Cardiac fibroblast (primary cell): ENCODE measurements at regions not wholly inside any gene's neighbourhood (a gene's known extent, or its start where the extent isn't known, plus 50 kb on each side); places are given as distances from the start of the nearest gene placed in this dataset.

ENCODE experiments used
- DNase-seq, 2 donors: peaks; one replicate each; pipeline versions ENCODE4 v3.0.0 to v3.0.0-alpha.2; 2010; ENCODE audit warnings: low read depth in 2 of 2
- H3K4me3 ChIP-seq, 2 donors: replicated peaks in 1 of 2; 1 replicate in 1 of 2; 2 replicates in 1 of 2; pipeline ENCODE4 v1.5.1; 2011; ENCODE audit warnings: low read depth in 2 of 2, low read length in 2 of 2, mild to moderate bottlenecking in 2 of 2, moderate library complexity in 1 of 2
- TF ChIP-seq, protein P1 (sequence below): IDR thresholded peaks from one replicate; pipeline ENCODE4 v1.5.1; 2011; ENCODE audit warnings: low read depth, mild to moderate bottlenecking, low read length, inconsistent platforms

DNA sequence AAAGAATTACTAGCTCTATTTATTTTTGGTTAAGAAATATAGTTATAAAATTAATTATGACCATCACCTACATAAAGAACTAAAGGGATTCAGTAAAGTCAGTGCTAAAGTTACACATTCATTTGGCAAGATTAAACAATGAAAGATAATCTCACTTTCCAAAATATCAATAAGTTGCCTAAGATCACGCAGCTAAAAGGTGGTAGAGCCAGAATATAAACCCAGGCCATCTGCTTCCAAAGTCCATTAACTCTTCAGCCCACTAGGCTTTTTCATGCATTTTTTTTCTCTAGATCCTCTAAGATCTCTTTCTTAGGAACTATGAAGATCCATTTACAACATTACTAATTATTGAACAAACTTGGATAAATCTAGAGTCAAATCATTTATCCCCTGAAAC, 66.6 kb upstream of the RND3 start:
- no peak overlapping the region for H3K4me3 ChIP-seq
- TF ChIP-seq, protein P1, sequence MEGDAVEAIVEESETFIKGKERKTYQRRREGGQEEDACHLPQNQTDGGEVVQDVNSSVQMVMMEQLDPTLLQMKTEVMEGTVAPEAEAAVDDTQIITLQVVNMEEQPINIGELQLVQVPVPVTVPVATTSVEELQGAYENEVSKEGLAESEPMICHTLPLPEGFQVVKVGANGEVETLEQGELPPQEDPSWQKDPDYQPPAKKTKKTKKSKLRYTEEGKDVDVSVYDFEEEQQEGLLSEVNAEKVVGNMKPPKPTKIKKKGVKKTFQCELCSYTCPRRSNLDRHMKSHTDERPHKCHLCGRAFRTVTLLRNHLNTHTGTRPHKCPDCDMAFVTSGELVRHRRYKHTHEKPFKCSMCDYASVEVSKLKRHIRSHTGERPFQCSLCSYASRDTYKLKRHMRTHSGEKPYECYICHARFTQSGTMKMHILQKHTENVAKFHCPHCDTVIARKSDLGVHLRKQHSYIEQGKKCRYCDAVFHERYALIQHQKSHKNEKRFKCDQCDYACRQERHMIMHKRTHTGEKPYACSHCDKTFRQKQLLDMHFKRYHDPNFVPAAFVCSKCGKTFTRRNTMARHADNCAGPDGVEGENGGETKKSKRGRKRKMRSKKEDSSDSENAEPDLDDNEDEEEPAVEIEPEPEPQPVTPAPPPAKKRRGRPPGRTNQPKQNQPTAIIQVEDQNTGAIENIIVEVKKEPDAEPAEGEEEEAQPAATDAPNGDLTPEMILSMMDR = no peak

DNA sequence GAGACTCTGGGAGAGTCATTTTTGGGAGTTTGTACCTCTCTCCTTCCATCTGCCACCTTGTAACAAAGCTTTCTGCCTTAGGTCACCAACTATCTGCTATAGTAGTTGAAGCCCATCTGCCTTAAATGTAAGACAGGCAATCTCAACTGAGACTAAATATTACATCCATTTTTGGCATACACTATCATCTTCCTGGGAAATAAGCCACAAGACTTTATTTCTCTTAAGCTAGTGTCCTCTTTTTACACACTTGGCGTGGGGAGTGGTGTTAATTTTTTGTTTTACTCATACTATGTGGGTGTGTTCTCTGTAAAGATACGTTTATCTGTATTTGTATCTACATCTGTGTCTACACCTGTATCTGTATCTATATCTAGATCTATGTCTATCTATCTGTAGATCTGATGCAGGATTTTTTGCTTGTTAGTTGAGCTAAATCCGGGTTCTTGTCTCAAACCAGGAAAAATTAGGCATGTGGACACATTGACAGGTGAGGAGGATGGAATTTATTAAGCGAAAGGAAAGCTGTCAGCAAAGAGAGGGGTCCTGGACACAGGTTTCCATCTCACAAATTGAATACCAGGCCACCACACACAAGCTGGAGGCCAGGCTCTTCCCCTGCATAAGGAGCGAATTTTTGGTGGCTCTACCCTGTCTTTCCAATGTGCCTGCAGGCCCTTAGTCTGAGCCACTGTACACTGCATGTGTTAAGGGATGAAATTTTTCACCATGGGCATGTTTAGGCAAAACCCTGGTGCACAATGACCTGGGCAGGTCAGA, 64.8 kb upstream of the RND3 start:
- TF ChIP-seq, protein P1 = no peak
- no peak overlapping the region for H3K4me3 ChIP-seq
- no peak for DNase-seq

More for the DNA sequence above, 66.6 kb upstream of the RND3 start:
- DNase-seq = no peak

DNA sequence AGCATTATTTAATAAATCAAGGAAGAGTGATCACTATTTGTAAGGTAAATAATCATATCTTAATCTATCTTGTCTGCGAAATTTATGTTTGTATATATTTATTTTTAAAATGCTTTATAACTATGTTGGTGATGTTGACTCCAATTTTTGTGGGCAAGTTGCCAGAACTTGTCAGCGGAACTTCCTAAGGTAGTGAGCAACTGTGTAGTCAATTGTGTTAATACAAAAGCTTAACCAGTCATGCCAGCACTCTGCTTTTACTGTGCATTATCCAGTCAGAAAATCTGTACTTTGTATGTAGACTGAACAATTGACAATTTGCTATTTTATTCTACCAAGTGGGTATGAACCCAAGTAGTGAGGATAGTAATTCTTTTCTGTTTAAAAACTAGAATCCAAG, 61.9 kb upstream of the RND3 start:
- no peak overlapping the region for H3K4me3 ChIP-seq
- peak in 1 of 2 donors; percentile 68 for DNase-seq
- TF ChIP-seq, protein P1 = no peak

DNA sequence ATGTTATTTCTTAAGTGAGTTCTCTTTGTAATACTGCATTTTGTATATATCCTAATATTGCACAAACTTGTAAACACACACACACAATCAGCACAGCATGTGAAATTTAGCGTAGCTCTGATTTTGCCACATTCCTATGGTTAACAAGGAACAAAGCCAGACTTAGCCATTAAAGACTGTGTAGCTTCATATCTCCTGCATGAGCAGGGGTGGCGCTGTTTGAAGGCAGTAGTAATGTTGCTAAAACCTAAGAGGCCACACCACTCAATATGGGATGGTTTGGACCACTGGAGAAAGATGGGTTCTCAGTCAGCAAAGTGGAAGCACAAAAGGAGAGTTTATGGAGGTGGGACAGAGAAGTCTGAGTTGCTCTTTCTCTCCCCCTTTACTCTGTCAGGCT, 61.1 kb upstream of the RND3 start:
- TF ChIP-seq, protein P1 = peak; percentile 39
- H3K4me3 ChIP-seq = no peak overlapping the region
- DNase-seq = peak in 1 of 2 donors; percentile 43

DNA sequence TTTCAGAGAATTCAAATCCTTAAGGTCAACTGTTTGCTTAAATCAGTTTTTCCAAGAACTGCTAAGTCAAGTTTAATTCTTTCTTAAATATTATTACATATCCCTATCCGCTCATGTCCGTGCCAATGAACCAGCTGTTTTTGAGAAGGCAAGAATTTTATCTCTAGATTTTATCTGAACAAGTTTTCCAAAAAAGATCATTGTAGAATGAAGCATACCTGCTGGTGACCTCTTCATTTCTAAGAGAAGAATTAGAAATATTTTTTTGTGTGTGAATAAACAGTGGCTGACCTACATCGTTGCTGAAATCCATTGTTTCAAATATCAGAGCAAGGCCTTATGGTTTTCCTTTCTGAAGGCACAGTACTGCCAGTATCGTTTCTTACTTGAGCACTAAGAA, 58.4 kb upstream of the RND3 start:
- no peak for DNase-seq
- TF ChIP-seq, protein P1 = no peak
- no peak overlapping the region for H3K4me3 ChIP-seq

DNA sequence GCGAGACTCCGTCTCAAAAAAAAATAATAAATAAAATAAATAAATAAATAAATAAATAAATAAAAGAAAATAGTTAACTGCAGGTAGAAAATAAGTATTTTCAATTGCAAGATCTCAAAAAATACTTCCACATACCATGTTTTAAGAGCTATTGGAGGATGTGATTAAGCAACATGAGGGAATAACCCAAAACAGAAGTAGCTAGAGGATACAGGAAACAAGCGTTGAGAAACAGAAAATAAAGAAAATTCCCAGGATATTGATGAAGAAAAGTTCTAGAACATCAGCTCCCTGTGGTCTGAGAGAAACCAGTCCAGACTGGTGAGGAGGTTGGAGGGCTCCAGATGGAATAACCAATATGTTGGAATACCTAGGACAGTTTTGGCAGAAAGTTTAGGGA, 57.3 kb upstream of the RND3 start:
- TF ChIP-seq, protein P1 = no peak
- no peak overlapping the region for H3K4me3 ChIP-seq
- DNase-seq = no peak

DNA sequence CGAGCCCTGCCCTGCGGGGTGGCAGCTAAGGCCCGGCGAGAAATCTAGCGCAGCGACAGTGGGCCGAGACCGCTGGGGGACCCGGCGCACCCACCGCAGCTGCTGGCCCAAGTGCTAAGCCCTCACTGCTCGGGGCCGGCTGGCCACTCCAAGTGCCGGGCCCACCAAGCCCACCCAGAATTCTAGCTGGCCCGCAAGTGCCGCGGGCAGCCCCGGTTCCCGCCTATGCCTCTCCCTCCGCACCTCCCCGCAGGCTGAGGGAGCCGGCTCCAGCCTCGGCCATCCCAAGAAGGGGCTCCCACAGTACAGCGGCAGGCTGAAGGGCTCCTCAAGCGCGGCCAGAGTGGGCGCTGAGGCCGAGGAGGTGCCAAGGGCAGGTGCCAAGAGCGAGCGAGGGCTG, 55.2 kb upstream of the RND3 start:
- TF ChIP-seq, protein P1 = no peak
- H3K4me3 ChIP-seq = no peak overlapping the region
- no peak for DNase-seq
